IPS-NIHi7 (cell line): ENCODE measurements at regions not wholly inside any gene's neighbourhood (a gene's known extent, or its start where the extent isn't known, plus 50 kb on each side); places are given as distances from the start of the nearest gene placed in this dataset.
"Not testable (repeated sequence)": the region's sequence is repeated elsewhere in the genome, so short reads cannot be mapped to it uniquely, and the experiment has no call there.

Source experiments
- DNase-seq: peaks from one replicate; pipeline ENCODE4 v3.0.0; 2012; ENCODE audit warnings: mixed read lengths; ENCODE audit errors: extremely low spot score

- no peak for DNase-seq
These were observed 88.4 kb upstream of the MPP7 start for GRCh38 chr10:28391283-28391682.

- peak; percentile 80 for DNase-seq
These were observed 91.2 kb upstream of the MPP7 start for GRCh38 chr10:28393956-28394568.

GRCh38 chr10:28396331-28396730 is 93.5 kb upstream of the MPP7 start:
- no peak for DNase-seq

GRCh38 chr10:28397229-28397628 is 94.4 kb upstream of the MPP7 start:
- no peak for DNase-seq

GRCh38 chr10:28400176-28400575 is 97.3 kb upstream of the MPP7 start:
- no peak for DNase-seq

- no peak for DNase-seq
These were observed 97.8 kb upstream of the MPP7 start for GRCh38 chr10:28400681-28401080.

- DNase-seq, result not testable (repeated sequence)
These were observed 99.8 kb upstream of the MPP7 start for GRCh38 chr10:28402611-28403073.

GRCh38 chr10:28403090-28403489 is 100.2 kb upstream of the MPP7 start:
- no peak for DNase-seq

GRCh38 chr10:28408237-28408777 is 105.4 kb upstream of the MPP7 start:
- no peak for DNase-seq

- peak; percentile 47 for DNase-seq
These were observed 107.7 kb upstream of the MPP7 start for GRCh38 chr10:28410420-28411135.

- no peak for DNase-seq
These were observed 108.2 kb upstream of the MPP7 start for GRCh38 chr10:28411136-28411460.

- no peak for DNase-seq
These were observed 108.8 kb upstream of the MPP7 start for GRCh38 chr10:28411648-28412047.

GRCh38 chr10:28418069-28418468 is 114.8 kb upstream of the WAC start:
- no peak for DNase-seq

- no peak for DNase-seq
These were observed 107.5 kb upstream of the WAC start for GRCh38 chr10:28425422-28425821.

- DNase-seq, result no peak
These were observed 106.3 kb upstream of the WAC start for GRCh38 chr10:28426392-28427159.

- DNase-seq, result no peak
These were observed 105.5 kb upstream of the WAC start for GRCh38 chr10:28427376-28427775.

- no peak for DNase-seq
These were observed 103.9 kb upstream of the WAC start for GRCh38 chr10:28429045-28429444.

GRCh38 chr10:28429573-28430216 is 103.2 kb upstream of the WAC start:
- no peak for DNase-seq

GRCh38 chr10:28431139-28431538 is 101.8 kb upstream of the WAC start:
- DNase-seq, result no peak

GRCh38 chr10:28432210-28432676 is 100.7 kb upstream of the WAC start:
- peak; percentile 89 for DNase-seq

- no peak for DNase-seq
These were observed 98.9 kb upstream of the WAC start for GRCh38 chr10:28434063-28434462.

GRCh38 chr10:28442403-28442802 is 90.5 kb upstream of the WAC start:
- DNase-seq, result no peak
